Head of caudate nucleus (tissue), 42 donors: ENCODE measurements at regions not wholly inside any gene's neighbourhood (a gene's known extent, or its start where the extent isn't known, plus 50 kb on each side); places are given as distances from the start of the nearest gene placed in this dataset.
"Not testable (repeated sequence)": the region's sequence is repeated elsewhere in the genome, so short reads cannot be mapped to it uniquely, and the experiment has no call there.

Source experiments
- DNase-seq, 42 donors: peaks; one replicate each; pipeline versions ENCODE4 v3.0.0 to v3.0.0-alpha.2; 2020 to 2021; ENCODE audit warnings: mixed read lengths in 7 of 42
- intact Hi-C: fragments of 100-400 bp; cut with DNase I; formaldehyde crosslinking; loops from one replicate; pipeline ENCODE4 v1.15.0; 2022

GRCh38 chr1:172932981-172933380, 117.8 kb downstream of the TNFSF18 start:
- intact Hi-C loops, result no loop called here
- no peak for DNase-seq

DNA sequence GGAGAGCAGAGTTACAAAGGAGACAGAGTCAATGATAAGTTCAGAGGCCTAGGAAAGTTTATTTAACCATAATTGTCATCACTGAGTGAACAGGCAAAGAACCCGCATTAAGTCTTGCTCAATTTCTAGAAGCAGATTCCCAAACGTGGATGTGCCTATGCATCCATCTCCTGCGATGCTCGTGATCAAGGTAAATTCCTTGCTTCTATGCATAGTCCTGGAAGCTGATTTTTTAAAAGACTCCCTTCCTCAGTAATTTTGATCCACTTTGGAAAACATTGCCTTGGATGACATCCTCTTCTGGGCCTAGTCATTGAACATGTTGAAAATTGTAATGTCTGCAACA, 116.4 kb downstream of the TNFSF18 start:
- DNase-seq, result no peak
- intact Hi-C loops, result no loop called here

DNA sequence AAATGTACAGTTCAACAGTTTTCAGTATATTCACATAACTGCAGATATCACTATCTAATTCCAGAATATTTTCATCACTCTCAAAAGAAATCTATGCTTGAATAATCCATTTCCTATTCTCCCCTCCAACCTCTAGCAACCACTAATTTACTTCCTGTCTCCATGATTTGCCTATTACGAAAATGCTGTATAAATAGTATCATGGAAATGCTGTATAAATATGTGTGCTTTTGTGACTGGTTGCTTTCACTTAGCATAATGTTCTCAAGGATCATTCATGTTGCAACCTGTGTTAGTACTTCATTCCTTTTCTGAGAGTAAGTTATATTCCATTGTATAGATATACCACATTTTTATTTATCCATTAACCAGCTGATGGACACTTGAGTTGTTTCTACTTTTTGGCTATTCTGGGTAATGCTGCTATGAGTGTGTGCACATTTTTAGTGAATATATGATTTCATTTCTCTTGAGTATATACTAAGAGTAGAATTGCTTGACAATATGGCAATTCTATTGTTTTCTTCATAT, 115.6 kb downstream of the TNFSF18 start:
- no peak for DNase-seq
- intact Hi-C loops, result no loop called here

GRCh38 chr1:172936088-172936645, 114.6 kb downstream of the TNFSF18 start:
- intact Hi-C loops, result no loop called here

DNA sequence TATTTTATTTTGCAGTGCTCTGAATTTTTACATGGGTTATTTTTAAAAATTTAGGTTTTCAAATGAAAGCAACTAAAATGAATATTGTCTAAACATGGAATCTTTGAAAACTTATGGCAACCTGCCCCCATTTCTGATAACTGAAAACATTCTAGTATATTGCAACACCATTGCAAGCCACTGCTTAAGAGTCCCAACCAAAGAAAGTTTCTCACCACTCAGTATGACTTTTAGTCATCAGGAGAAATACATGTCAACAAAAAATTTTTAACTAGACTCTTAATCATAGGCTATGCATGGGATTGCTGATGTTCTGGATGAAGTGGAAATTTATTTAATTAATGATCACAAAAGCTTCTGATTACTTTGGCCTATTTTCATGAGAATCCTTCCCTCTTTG, 112.1 kb downstream of the TNFSF18 start:
- intact Hi-C loops, result no loop called here
- DNase-seq, result no peak

More at GRCh38 chr1:172936088-172936645, 114.6 kb downstream of the TNFSF18 start:
- DNase-seq, result no peak

- intact Hi-C loops, result no loop called here
- DNase-seq, result no peak
Measured at GRCh38 chr1:172939475-172939874, 111.3 kb downstream of the TNFSF18 start.

DNA sequence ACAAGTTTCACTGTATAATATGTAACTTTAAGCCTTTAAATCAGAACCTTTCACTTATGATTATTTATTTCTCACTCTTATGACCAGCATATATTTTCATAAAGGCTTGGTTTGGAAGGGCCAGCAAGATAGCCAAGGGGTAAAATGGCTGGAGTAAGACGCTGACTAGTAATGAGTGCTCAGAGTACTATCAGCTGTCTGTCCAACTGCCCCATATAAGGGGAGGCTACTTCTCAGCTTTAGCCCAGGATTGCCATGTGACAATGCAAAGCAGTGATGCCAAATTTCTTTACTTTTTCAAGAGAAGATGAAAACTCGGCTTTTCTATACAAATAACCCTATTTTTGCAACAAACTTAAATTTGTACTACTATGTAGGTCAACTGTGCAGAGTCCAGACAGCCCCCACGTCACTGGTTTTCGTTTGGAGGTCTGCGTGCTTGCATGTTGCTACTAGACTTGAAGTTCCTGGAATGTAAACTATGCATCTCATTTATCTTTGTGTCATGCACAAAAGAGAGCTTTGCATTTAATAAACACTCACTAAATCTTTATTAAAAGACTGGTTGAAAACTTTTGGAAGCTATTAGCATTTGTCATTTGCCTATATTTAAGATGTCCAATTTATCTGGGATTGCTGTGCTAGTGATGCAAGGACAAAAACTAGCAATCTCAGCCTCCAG, 110.4 kb downstream of the TNFSF18 start:
- DNase-seq, result no peak

DNA sequence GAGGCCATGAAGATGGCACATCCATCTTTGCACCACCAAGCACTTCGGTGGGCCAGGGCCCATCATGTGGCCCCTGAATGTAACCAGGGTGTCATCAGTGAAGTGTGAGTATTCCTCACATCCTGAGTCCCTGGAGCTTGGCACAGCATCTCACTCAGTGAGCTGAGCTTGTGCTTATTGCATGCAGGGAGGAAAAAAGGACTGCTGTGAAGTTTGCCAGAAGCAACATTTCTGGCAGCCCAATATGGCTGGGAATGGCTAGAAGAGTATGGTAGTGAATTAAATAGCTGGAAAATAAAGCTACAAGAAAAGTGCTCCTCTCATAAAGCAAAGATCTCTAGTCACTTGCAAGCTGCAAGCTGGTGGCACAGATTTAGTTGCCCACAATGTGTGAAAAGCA, 109.3 kb downstream of the TNFSF18 start:
- intact Hi-C loops, result no loop called here
- peak in 4 of 42 donors; percentile 1 to 7 (median 4) for DNase-seq

More for the DNA sequence above, 110.4 kb downstream of the TNFSF18 start:
- intact Hi-C loops, result no loop called here

- DNase-seq, result no peak
- intact Hi-C loops, result no loop called here
Measured at GRCh38 chr1:172941945-172942344, 108.8 kb downstream of the TNFSF18 start.

GRCh38 chr1:172943138-172943537, 107.6 kb downstream of the TNFSF18 start:
- intact Hi-C loops, DNase-seq: not testable (repeated sequence)

DNA sequence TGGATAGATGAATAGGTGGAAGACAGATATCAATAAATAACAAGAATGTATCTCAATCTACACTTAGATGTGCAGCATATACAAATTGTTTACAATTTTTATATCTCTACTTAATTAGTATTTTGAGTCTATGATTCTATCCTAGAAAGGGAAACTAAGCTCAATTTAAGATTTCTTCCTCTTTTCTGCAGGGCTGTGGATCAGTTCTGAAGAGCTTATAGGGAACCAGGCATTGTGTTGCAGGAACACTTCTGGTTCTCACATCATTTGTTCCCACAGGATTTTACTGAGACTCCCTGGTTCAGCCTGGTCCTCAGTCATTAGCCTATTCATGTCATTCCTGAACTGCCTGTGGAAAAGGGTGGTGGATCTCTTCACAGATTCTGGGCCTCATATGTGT, 105.8 kb downstream of the TNFSF18 start:
- no peak for DNase-seq
- intact Hi-C loops, result no loop called here

- intact Hi-C loops, result no loop called here
Measured at GRCh38 chr1:172946814-172947507, 103.8 kb downstream of the TNFSF18 start.

GRCh38 chr1:172948457-172948856, 102.3 kb downstream of the TNFSF18 start:
- intact Hi-C loops, result no loop called here
- no peak for DNase-seq

More at GRCh38 chr1:172946814-172947507, 103.8 kb downstream of the TNFSF18 start:
- DNase-seq, result no peak

GRCh38 chr1:172949096-172949495, 101.6 kb downstream of the TNFSF18 start:
- no peak for DNase-seq
- intact Hi-C loops, result no loop called here

DNA sequence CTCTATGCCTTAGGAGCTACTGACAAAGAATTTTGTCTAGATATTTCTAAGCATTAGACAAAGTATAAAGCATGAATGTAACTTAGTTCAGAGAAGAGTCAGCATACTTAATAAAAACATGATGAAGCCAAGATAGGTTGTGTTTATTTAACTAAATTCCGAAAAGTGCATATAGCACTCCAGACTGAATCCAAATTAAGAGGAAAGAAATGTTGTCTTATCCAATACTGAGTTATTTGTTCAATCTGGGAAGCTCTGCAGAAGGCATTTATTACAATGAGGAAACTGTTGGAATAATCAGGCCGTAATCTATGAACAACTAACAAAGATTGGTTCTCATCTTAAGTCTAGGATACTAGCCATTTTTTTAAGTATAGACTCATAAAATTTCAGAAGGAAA, 100.2 kb downstream of the TNFSF18 start:
- intact Hi-C loops, result no loop called here
- no peak for DNase-seq

GRCh38 chr1:172951730-172952365, 98.9 kb downstream of the TNFSF18 start:
- intact Hi-C loops, result no loop called here
- no peak for DNase-seq

GRCh38 chr1:172952516-172952915, 98.2 kb downstream of the TNFSF18 start:
- DNase-seq, result no peak
- intact Hi-C loops, result no loop called here

DNA sequence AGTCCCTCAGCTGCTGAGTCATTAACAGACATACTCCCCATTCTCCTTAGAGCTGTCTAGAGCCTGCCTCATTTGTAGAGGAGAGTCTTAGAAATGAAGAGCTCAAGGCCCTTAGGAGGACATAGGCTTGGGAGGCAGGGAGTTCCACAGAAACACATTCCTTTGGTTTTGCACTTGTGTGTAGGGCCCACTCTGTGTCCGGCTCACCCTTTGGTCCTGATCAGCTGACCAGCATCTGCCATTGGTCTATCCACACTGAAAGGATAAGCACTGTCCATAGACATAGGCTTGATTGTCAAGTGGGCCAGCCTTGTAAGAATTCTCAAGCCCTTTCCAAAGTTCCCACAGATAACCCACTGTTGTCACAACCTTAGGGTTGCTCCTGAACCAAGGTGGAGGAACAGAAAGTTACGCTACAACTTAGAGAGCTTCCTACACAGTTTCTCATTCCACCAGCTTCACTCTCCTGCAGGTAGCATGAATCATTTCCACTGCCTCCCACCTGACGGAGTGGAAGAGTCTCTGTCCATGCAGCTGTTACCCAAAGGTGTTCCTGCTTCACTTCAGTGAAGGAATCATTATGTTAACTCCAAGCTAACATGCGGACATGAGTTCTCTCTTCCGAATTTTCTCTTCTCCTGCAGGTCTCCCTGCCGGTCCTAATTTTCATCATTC, 96.1 kb downstream of the TNFSF18 start:
- DNase-seq, result no peak
- intact Hi-C loops, result no loop called here

GRCh38 chr1:172955161-172955815, 95.5 kb downstream of the TNFSF18 start:
- no peak for DNase-seq
- intact Hi-C loops, result no loop called here
